ENCODE measurements at regions not wholly inside any gene's neighbourhood (a gene's known extent, or its start where the extent isn't known, plus 50 kb on each side); places are given as distances from the start of the nearest gene placed in this dataset.

DNA sequence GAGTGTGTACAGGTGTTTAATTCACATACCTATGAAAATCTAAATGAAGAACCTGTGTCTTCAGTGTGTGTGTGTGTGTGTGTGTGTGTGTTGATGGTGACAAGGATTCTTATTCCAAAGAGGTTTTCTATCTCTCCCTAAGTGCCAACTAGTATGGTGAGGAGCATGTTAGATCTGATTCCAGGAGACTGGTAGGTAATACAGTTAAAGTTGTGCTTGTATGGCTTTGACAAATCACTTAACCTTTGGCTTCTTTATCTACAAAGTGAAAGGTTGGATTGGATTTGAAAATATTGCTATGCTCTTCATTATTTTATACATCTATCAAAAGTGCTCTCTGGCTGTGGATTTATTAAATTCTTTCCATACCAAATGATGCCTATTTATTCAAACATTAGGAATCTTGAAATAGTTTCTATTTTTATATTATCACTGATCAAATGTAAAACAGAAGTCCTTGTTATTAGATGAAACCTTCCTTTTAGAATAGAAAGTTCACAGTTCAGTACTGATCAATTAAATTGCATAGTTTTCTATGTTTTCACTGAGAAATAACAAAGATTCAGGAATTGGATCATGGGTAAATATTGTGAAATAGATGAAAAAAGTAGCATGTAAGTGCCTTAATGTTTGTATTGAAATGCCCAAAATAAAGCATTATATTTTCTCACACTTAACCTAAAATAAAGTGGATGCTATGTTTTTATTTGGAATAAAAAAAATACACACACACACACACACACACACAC, 84.4 kb upstream of the MLIP start:
- TF ChIP-seq, protein P1, sequence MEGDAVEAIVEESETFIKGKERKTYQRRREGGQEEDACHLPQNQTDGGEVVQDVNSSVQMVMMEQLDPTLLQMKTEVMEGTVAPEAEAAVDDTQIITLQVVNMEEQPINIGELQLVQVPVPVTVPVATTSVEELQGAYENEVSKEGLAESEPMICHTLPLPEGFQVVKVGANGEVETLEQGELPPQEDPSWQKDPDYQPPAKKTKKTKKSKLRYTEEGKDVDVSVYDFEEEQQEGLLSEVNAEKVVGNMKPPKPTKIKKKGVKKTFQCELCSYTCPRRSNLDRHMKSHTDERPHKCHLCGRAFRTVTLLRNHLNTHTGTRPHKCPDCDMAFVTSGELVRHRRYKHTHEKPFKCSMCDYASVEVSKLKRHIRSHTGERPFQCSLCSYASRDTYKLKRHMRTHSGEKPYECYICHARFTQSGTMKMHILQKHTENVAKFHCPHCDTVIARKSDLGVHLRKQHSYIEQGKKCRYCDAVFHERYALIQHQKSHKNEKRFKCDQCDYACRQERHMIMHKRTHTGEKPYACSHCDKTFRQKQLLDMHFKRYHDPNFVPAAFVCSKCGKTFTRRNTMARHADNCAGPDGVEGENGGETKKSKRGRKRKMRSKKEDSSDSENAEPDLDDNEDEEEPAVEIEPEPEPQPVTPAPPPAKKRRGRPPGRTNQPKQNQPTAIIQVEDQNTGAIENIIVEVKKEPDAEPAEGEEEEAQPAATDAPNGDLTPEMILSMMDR (IDR thresholded peaks at IDR 0.05) = no peak
- TF ChIP-seq IRF2 (CRISPR knock-in tag; IDR thresholded peaks at IDR 0.05; ENCODE audit: borderline replicate concordance, low read depth) = no peak
- TF ChIP-seq, protein P2, sequence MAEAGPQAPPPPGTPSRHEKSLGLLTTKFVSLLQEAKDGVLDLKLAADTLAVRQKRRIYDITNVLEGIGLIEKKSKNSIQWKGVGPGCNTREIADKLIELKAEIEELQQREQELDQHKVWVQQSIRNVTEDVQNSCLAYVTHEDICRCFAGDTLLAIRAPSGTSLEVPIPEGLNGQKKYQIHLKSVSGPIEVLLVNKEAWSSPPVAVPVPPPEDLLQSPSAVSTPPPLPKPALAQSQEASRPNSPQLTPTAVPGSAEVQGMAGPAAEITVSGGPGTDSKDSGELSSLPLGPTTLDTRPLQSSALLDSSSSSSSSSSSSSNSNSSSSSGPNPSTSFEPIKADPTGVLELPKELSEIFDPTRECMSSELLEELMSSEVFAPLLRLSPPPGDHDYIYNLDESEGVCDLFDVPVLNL (CRISPR knock-in tag; IDR thresholded peaks at IDR 0.05; ENCODE audit: borderline replicate concordance, low read depth) = no peak
- no peak for TF ChIP-seq MYBL2 (CRISPR knock-in tag; IDR thresholded peaks at IDR 0.05)
- TF ChIP-seq, protein P3, sequence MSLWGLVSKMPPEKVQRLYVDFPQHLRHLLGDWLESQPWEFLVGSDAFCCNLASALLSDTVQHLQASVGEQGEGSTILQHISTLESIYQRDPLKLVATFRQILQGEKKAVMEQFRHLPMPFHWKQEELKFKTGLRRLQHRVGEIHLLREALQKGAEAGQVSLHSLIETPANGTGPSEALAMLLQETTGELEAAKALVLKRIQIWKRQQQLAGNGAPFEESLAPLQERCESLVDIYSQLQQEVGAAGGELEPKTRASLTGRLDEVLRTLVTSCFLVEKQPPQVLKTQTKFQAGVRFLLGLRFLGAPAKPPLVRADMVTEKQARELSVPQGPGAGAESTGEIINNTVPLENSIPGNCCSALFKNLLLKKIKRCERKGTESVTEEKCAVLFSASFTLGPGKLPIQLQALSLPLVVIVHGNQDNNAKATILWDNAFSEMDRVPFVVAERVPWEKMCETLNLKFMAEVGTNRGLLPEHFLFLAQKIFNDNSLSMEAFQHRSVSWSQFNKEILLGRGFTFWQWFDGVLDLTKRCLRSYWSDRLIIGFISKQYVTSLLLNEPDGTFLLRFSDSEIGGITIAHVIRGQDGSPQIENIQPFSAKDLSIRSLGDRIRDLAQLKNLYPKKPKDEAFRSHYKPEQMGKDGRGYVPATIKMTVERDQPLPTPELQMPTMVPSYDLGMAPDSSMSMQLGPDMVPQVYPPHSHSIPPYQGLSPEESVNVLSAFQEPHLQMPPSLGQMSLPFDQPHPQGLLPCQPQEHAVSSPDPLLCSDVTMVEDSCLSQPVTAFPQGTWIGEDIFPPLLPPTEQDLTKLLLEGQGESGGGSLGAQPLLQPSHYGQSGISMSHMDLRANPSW (CRISPR knock-in tag; conservative IDR thresholded peaks at IDR 0.05; ENCODE audit: low read depth) = no peak
- TF ChIP-seq, protein P4, sequence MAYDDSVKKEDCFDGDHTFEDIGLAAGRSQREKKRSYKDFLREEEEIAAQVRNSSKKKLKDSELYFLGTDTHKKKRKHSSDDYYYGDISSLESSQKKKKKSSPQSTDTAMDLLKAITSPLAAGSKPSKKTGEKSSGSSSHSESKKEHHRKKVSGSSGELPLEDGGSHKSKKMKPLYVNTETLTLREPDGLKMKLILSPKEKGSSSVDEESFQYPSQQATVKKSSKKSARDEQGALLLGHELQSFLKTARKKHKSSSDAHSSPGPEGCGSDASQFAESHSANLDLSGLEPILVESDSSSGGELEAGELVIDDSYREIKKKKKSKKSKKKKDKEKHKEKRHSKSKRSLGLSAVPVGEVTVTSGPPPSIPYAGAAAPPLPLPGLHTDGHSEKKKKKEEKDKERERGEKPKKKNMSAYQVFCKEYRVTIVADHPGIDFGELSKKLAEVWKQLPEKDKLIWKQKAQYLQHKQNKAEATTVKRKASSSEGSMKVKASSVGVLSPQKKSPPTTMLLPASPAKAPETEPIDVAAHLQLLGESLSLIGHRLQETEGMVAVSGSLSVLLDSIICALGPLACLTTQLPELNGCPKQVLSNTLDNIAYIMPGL (CRISPR knock-in tag; IDR thresholded peaks at IDR 0.05) = no peak
- TF ChIP-seq CBFB (CRISPR knock-in tag; IDR thresholded peaks at IDR 0.05; ENCODE audit: low read depth) = no peak
- TF ChIP-seq NFE2L1 (CRISPR knock-in tag; IDR thresholded peaks at IDR 0.05) = no peak
- TF ChIP-seq CREM (CRISPR knock-in tag; IDR thresholded peaks at IDR 0.05) = no peak

Measured in WTC11 (cell line).